ENCODE measurements at regions not wholly inside any gene's neighbourhood (a gene's known extent, or its start where the extent isn't known, plus 50 kb on each side); places are given as distances from the start of the nearest gene placed in this dataset.

DNA sequence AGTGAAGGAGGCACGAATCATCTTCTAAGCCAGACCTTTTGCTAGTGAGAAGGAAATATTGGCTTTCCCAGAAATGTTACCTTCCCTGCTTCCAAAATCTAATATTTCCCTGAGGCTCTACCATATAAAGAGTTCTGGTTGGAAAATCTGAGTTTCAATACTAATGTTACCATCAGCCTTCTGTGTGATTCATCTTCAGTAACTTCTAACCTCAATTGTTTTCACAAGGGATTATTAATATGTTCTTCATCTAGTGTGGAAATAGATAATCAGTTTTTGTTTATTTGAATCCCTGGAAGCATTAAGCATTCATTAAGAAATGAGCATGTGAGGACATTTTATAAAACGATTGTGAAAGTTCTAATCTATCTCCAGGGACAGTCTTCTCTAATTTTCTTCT is 720.9 kb downstream of the AACS start:
- DNase-seq (ENCODE audit: low spot score), result no peak
- TF ChIP-seq, protein P1, sequence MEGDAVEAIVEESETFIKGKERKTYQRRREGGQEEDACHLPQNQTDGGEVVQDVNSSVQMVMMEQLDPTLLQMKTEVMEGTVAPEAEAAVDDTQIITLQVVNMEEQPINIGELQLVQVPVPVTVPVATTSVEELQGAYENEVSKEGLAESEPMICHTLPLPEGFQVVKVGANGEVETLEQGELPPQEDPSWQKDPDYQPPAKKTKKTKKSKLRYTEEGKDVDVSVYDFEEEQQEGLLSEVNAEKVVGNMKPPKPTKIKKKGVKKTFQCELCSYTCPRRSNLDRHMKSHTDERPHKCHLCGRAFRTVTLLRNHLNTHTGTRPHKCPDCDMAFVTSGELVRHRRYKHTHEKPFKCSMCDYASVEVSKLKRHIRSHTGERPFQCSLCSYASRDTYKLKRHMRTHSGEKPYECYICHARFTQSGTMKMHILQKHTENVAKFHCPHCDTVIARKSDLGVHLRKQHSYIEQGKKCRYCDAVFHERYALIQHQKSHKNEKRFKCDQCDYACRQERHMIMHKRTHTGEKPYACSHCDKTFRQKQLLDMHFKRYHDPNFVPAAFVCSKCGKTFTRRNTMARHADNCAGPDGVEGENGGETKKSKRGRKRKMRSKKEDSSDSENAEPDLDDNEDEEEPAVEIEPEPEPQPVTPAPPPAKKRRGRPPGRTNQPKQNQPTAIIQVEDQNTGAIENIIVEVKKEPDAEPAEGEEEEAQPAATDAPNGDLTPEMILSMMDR (IDR thresholded peaks at IDR 0.05; ENCODE audit: extremely low read depth, insufficient read depth, missing control alignments), result no peak
- in situ Hi-C loops (cut with MboI; ENCODE audit: low pct_unique_long_range_greater_than_20kb, low sequenced_read_pairs, unreplicated experiment), result no loop called here

- TF ChIP-seq, protein P1 (IDR thresholded peaks at IDR 0.05; ENCODE audit: extremely low read depth, insufficient read depth, missing control alignments), result no peak
- in situ Hi-C loops (cut with MboI; ENCODE audit: low pct_unique_long_range_greater_than_20kb, low sequenced_read_pairs, unreplicated experiment), result no loop called here
- DNase-seq (ENCODE audit: low spot score), result no peak
Observed at GRCh38 chr12:125794401-125794800, 729.2 kb downstream of the AACS start.

DNA sequence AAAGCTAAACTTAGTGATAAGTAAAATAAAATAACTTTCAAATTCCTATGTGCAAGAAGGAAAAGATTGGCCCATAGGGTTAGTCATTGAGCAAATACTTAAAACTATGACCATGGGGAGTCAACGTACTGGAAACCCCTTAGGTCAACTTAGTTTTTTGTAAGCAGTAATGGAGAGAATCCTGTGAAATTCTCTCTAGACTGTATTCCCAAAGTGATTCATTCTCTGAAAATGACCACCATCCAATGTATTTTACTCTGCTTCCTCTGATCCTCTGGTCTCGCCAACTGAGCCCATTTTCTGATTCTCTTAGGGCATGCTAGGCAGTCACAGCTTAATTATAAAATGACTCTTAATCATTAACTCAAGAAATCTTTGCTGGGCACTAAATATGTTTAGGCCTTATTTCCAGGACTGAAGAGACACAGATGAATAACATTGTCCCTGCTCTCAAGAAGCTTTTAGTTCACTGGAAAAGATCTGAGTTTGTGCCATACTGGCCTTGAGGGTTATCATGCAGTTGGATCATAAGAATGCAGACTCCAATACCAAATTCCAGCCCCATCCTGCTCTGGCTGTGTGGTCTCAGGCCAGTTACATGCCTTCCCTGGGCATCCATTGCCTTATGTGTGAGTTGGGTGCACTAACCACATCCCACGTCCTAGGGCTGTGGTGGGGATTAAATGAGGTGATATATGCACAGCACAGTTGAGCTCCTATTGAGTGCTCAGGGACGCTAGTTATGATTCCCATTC is 732.4 kb downstream of the AACS start:
- DNase-seq (ENCODE audit: low spot score), result no peak
- in situ Hi-C loops (cut with MboI; ENCODE audit: low pct_unique_long_range_greater_than_20kb, low sequenced_read_pairs, unreplicated experiment), result no loop called here
- TF ChIP-seq, protein P1 (IDR thresholded peaks at IDR 0.05; ENCODE audit: extremely low read depth, insufficient read depth, missing control alignments), result no peak

DNA sequence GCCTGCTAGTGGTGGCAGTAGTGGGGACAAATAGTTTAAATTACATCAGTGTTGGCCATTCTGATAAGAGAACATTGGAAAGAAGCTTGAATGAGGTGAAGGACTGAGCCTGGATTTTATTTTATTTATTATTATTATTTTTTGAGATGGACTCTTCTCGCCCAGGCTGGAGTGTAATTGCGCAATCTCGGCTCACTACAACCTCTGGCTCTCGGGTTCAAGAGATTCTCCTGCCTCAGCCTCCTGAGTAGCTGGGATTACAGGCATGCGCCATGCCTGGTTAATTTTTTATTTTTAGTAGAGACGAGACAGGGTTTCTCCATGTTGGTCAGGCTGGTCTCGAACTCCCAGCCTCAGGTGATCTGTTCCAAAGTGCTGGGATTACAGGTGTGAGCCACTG is 739.4 kb downstream of the AACS start:
- in situ Hi-C loops (cut with MboI; ENCODE audit: low pct_unique_long_range_greater_than_20kb, low sequenced_read_pairs, unreplicated experiment), result no loop called here
- TF ChIP-seq, protein P1 (IDR thresholded peaks at IDR 0.05; ENCODE audit: extremely low read depth, insufficient read depth, missing control alignments), result no peak
- no peak for DNase-seq (ENCODE audit: low spot score)

DNA sequence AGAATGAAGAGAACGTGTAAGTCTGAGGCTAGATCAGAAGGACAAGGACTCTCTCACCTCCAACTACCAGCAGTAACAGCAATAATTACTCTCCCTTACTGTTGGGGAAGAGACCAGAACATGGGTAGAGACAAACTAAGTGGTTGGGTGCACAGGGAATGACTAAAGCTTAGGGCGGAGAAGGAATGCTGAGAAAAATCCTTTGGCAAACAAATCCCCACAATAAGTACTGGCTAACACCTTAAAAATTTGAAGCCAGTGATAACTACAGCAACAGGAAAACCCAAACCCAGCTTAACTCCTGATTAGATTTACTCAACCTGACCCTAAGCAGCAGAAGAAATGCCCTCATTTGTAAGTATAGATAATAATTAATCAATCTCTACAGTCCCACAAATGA is 759.0 kb downstream of the AACS start:
- in situ Hi-C loops (cut with MboI; ENCODE audit: low pct_unique_long_range_greater_than_20kb, low sequenced_read_pairs, unreplicated experiment), result no loop called here
- TF ChIP-seq, protein P1 (IDR thresholded peaks at IDR 0.05; ENCODE audit: extremely low read depth, insufficient read depth, missing control alignments), result no peak
- no peak for DNase-seq (ENCODE audit: low spot score)

DNA sequence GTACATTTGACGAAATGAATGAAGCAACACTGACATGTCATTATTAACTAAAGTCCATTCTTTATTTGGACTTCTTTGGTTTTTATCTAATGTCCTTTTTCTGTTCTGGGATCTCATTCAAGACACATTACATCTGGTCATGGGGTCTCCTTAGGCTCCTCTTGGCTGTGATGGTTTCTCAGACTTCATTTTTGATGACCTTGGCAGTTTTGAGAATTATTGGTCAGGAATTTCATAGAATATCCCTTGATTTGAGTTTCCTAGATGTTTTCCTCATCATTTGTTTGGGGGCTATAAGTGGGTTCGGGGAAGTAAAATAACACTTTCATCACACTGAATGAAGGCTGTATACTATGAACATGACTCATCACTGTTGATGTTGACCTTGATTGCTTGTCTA is 770.6 kb downstream of the AACS start:
- TF ChIP-seq, protein P1 (IDR thresholded peaks at IDR 0.05; ENCODE audit: extremely low read depth, insufficient read depth, missing control alignments), result no peak
- DNase-seq (ENCODE audit: low spot score), result no peak
- in situ Hi-C loops (cut with MboI; ENCODE audit: low pct_unique_long_range_greater_than_20kb, low sequenced_read_pairs, unreplicated experiment), result no loop called here

All from GM13977 (cell line).